ENCODE measurements at regions not wholly inside any gene's neighbourhood (a gene's known extent, or its start where the extent isn't known, plus 50 kb on each side); places are given as distances from the start of the nearest gene placed in this dataset.

DNA sequence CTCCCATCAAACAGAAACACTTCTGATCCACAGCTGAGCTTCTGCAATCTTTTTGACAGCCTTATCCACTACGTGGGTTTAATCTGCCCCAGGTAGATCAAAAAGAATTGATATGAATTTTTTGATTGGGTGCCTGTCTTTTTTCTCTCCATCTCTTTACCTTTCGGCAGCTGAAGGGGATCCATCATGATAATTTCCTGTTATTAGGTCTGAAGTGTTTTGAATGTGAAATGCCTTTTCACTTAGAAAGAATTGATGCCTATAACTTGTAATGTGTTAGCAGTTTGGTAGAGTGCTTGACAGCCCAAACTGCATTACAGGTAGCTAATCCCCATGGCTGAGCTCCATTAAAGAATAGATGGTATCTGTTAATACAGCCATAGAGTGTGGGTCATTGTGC is 745.4 kb downstream of the TLR4 start:
- TF ChIP-seq, protein P1, sequence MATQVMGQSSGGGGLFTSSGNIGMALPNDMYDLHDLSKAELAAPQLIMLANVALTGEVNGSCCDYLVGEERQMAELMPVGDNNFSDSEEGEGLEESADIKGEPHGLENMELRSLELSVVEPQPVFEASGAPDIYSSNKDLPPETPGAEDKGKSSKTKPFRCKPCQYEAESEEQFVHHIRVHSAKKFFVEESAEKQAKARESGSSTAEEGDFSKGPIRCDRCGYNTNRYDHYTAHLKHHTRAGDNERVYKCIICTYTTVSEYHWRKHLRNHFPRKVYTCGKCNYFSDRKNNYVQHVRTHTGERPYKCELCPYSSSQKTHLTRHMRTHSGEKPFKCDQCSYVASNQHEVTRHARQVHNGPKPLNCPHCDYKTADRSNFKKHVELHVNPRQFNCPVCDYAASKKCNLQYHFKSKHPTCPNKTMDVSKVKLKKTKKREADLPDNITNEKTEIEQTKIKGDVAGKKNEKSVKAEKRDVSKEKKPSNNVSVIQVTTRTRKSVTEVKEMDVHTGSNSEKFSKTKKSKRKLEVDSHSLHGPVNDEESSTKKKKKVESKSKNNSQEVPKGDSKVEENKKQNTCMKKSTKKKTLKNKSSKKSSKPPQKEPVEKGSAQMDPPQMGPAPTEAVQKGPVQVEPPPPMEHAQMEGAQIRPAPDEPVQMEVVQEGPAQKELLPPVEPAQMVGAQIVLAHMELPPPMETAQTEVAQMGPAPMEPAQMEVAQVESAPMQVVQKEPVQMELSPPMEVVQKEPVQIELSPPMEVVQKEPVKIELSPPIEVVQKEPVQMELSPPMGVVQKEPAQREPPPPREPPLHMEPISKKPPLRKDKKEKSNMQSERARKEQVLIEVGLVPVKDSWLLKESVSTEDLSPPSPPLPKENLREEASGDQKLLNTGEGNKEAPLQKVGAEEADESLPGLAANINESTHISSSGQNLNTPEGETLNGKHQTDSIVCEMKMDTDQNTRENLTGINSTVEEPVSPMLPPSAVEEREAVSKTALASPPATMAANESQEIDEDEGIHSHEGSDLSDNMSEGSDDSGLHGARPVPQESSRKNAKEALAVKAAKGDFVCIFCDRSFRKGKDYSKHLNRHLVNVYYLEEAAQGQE (tag by site-specific recombination; IDR thresholded peaks at IDR 0.05): no peak
- TF ChIP-seq, protein P2, sequence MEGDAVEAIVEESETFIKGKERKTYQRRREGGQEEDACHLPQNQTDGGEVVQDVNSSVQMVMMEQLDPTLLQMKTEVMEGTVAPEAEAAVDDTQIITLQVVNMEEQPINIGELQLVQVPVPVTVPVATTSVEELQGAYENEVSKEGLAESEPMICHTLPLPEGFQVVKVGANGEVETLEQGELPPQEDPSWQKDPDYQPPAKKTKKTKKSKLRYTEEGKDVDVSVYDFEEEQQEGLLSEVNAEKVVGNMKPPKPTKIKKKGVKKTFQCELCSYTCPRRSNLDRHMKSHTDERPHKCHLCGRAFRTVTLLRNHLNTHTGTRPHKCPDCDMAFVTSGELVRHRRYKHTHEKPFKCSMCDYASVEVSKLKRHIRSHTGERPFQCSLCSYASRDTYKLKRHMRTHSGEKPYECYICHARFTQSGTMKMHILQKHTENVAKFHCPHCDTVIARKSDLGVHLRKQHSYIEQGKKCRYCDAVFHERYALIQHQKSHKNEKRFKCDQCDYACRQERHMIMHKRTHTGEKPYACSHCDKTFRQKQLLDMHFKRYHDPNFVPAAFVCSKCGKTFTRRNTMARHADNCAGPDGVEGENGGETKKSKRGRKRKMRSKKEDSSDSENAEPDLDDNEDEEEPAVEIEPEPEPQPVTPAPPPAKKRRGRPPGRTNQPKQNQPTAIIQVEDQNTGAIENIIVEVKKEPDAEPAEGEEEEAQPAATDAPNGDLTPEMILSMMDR (tag by site-specific recombination; IDR thresholded peaks at IDR 0.05): no peak
- TF ChIP-seq, protein P3, sequence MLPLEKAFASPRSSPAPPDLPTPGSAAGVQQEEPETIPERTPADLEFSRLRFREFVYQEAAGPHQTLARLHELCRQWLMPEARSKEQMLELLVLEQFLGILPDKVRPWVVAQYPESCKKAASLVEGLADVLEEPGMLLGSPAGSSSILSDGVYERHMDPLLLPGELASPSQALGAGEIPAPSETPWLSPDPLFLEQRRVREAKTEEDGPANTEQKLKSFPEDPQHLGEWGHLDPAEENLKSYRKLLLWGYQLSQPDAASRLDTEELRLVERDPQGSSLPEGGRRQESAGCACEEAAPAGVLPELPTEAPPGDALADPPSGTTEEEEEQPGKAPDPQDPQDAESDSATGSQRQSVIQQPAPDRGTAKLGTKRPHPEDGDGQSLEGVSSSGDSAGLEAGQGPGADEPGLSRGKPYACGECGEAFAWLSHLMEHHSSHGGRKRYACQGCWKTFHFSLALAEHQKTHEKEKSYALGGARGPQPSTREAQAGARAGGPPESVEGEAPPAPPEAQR (tag by site-specific recombination; IDR thresholded peaks at IDR 0.05): no peak
- TF ChIP-seq YY1 (tag by site-specific recombination; IDR thresholded peaks at IDR 0.05) (no peak), ZNF510 (tag by site-specific recombination; IDR thresholded peaks at IDR 0.05; ENCODE audit: insufficient replicate concordance) (no peak), ZNF146 (tag by site-specific recombination; IDR thresholded peaks at IDR 0.05) (no peak), ZBTB7A (tag by site-specific recombination; IDR thresholded peaks at IDR 0.05; ENCODE audit: low read depth) (no peak), ZNF23 (tag by site-specific recombination; IDR thresholded peaks at IDR 0.05; ENCODE audit: borderline replicate concordance) (no peak), ZNF394 (tag by site-specific recombination; IDR thresholded peaks at IDR 0.05; ENCODE audit: borderline replicate concordance) (no peak), ZNF302 (tag by site-specific recombination; IDR thresholded peaks at IDR 0.05; ENCODE audit: low read depth) (no peak)
- TF ChIP-seq, protein P4, sequence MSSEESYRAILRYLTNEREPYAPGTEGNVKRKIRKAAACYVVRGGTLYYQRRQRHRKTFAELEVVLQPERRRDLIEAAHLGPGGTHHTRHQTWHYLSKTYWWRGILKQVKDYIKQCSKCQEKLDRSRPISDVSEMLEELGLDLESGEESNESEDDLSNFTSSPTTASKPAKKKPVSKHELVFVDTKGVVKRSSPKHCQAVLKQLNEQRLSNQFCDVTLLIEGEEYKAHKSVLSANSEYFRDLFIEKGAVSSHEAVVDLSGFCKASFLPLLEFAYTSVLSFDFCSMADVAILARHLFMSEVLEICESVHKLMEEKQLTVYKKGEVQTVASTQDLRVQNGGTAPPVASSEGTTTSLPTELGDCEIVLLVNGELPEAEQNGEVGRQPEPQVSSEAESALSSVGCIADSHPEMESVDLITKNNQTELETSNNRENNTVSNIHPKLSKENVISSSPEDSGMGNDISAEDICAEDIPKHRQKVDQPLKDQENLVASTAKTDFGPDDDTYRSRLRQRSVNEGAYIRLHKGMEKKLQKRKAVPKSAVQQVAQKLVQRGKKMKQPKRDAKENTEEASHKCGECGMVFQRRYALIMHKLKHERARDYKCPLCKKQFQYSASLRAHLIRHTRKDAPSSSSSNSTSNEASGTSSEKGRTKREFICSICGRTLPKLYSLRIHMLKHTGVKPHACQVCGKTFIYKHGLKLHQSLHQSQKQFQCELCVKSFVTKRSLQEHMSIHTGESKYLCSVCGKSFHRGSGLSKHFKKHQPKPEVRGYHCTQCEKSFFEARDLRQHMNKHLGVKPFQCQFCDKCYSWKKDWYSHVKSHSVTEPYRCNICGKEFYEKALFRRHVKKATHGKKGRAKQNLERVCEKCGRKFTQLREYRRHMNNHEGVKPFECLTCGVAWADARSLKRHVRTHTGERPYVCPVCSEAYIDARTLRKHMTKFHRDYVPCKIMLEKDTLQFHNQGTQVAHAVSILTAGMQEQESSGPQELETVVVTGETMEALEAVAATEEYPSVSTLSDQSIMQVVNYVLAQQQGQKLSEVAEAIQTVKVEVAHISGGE (tag by site-specific recombination; conservative IDR thresholded peaks at IDR 0.05; ENCODE audit: low read depth): no peak

Data from HEK293 (cell line).